B cell (primary cell): ENCODE measurements at regions not wholly inside any gene's neighbourhood (a gene's known extent, or its start where the extent isn't known, plus 50 kb on each side); places are given as distances from the start of the nearest gene placed in this dataset.

Source experiments
- EZH2 ChIP-seq: IDR thresholded peaks from 2 replicates; pipeline ENCODE4 v1.6.1; 2012; ENCODE audit warnings: borderline replicate concordance, low read depth, mild to moderate bottlenecking, moderate library complexity, low read length; ENCODE audit not compliant: insufficient read depth, poor library complexity, severe bottlenecking
- TF ChIP-seq, protein P1 (sequence below): fragments of 200-600 bp; IDR thresholded peaks from one replicate; pipeline ENCODE4 v1.8.0; 2022; ENCODE audit warnings: antibody characterized with exemption, mild to moderate bottlenecking

DNA sequence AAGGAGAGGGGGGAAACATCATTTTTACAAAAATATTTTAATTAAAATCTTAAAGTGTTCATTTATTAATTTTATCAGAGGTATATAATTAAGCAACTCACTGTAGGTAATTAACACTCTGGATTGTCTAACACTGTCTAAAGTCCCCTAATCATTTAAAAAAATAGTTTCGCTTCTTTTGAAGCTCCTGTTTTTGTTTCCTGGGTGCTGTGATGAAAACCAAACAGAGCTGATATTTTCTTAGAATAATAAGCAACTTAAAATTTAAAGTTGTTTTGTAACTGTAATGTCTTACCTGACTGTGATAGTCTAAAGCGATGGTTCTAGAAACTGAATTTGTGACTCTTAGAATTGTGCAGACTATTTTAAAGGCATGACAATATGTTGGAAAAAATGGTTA, 961.0 kb downstream of the GATA3 start:
- TF ChIP-seq, protein P1, sequence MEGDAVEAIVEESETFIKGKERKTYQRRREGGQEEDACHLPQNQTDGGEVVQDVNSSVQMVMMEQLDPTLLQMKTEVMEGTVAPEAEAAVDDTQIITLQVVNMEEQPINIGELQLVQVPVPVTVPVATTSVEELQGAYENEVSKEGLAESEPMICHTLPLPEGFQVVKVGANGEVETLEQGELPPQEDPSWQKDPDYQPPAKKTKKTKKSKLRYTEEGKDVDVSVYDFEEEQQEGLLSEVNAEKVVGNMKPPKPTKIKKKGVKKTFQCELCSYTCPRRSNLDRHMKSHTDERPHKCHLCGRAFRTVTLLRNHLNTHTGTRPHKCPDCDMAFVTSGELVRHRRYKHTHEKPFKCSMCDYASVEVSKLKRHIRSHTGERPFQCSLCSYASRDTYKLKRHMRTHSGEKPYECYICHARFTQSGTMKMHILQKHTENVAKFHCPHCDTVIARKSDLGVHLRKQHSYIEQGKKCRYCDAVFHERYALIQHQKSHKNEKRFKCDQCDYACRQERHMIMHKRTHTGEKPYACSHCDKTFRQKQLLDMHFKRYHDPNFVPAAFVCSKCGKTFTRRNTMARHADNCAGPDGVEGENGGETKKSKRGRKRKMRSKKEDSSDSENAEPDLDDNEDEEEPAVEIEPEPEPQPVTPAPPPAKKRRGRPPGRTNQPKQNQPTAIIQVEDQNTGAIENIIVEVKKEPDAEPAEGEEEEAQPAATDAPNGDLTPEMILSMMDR: no peak
- TF ChIP-seq EZH2: no peak
